LNCaP clone FGC (cell line): ENCODE measurements at regions not wholly inside any gene's neighbourhood (a gene's known extent, or its start where the extent isn't known, plus 50 kb on each side); places are given as distances from the start of the nearest gene placed in this dataset.

Experiments used
- DNase-seq: peaks from one replicate; pipeline ENCODE4 v3.0.0-alpha.2; 2011; ENCODE audit warnings: low read depth
- H3K4me3 ChIP-seq: 2 replicates; pipeline ENCODE4 v1.5.1; 2011; ENCODE audit warnings: mild to moderate bottlenecking, low read depth, low read length, control low read depth
- CTCF ChIP-seq: IDR thresholded peaks from 2 replicates; pipeline ENCODE4 v1.5.1; 2012; ENCODE audit warnings: mild to moderate bottlenecking; ENCODE audit not compliant: control insufficient read depth, insufficient read depth; ENCODE audit errors: extremely low read depth

- no peak for DNase-seq
- no peak overlapping the region for H3K4me3 ChIP-seq
- TF ChIP-seq CTCF: no peak
These were observed 170.3 kb upstream of the TNFAIP3 start for GRCh38 chr6:137696765-137697164.

- no peak overlapping the region for H3K4me3 ChIP-seq
- TF ChIP-seq CTCF: no peak
- DNase-seq: no peak
These were observed 169.7 kb upstream of the TNFAIP3 start for GRCh38 chr6:137697267-137697938.

- H3K4me3 ChIP-seq: no peak overlapping the region
- no peak for TF ChIP-seq CTCF
- DNase-seq: no peak
These were observed 168.4 kb upstream of the TNFAIP3 start for GRCh38 chr6:137698636-137699030.

GRCh38 chr6:137699031-137699683, 167.9 kb upstream of the TNFAIP3 start:
- TF ChIP-seq CTCF: no peak
- no peak overlapping the region for H3K4me3 ChIP-seq
- no peak for DNase-seq

- TF ChIP-seq CTCF: no peak
- no peak for DNase-seq
- H3K4me3 ChIP-seq: no peak overlapping the region
These were observed 166.9 kb upstream of the TNFAIP3 start for GRCh38 chr6:137700161-137700560.

- H3K4me3 ChIP-seq: no peak overlapping the region
- DNase-seq: no peak
- TF ChIP-seq CTCF: no peak
These were observed 166.1 kb upstream of the TNFAIP3 start for GRCh38 chr6:137700751-137701477.
